22Rv1 (cell line): ENCODE measurements at regions not wholly inside any gene's neighbourhood (a gene's known extent, or its start where the extent isn't known, plus 50 kb on each side); places are given as distances from the start of the nearest gene placed in this dataset.

Source experiments
- CTCF ChIP-seq: fragments of 450-650 bp; IDR thresholded peaks from 2 replicates; pipeline ENCODE4 v1.5.1; 2017; ENCODE audit warnings: mild to moderate bottlenecking
- ZFX ChIP-seq: fragments of 450-650 bp; IDR thresholded peaks from 2 replicates; pipeline ENCODE4 v1.6.1; 2017; ENCODE audit warnings: antibody characterized with exemption, borderline replicate concordance

DNA sequence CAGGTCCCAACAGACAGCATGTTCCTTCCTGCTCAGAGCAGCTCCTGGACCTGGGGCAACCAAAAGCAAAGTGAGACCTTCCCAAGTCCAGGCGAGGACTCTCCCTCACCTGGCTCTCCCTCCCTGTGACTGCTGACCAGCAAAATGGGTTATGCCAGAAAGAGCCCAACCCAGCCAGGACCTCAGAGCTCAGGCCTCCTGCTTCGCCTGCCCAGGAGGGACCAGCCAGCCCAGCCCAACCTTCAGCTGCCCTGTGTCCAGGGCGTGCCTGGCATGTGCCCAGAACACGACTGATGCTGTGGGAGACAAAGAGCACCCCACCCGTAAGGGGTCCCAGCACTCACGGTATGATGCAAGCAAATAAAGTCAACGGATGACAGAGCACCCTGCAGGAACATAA is 74.0 kb upstream of the CST7 start:
- TF ChIP-seq CTCF (no peak), ZFX (no peak)
